ENCODE measurements at regions not wholly inside any gene's neighbourhood (a gene's known extent, or its start where the extent isn't known, plus 50 kb on each side); places are given as distances from the start of the nearest gene placed in this dataset.
"Not testable (repeated sequence)": the region's sequence is repeated elsewhere in the genome, so short reads cannot be mapped to it uniquely, and the experiment has no call there.

DNA sequence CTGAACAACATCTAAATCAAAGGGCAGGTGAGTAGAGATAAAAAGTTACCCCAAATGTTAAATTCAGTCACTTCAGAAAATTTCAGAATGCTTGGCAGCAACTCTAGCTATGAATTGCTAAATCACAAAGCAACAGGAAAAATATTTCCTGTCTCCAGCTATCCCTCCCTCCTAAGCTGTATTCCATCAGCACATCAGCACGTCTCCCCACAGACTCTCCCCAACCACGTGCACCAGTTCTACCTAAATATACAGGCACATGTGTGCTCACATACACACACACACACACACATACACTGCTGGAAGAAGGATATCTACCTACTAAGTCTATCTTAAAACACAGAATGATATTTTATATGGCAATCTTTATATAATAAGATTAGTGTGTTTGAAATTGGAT, 177.1 kb upstream of the ARHGEF26 start:
- no peak for DNase-seq

DNA sequence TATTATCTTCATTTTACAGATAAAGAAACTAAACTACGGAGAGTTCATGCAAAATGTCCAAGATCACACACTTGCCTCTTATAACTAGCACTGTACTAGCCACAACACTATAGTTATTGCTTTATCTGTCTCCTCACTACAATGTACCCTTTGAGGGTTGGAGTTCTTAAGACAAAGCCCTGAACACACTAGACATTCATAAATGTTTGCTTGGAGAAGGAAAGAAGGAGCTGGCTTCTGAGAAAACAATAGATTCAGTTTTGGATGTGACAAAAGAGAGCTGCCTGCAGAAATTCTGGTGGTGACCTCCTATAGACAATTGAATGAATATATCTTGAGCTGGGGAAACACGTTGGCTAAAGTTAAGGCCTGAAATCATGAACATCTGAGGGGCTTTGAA, 169.9 kb upstream of the ARHGEF26 start:
- DNase-seq: no peak

- no peak for DNase-seq
Measured at GRCh38 chr3:153952091-153952490, 169.1 kb upstream of the ARHGEF26 start.

- no peak for DNase-seq
Measured at GRCh38 chr3:153956613-153957012, 164.6 kb upstream of the ARHGEF26 start.

DNA sequence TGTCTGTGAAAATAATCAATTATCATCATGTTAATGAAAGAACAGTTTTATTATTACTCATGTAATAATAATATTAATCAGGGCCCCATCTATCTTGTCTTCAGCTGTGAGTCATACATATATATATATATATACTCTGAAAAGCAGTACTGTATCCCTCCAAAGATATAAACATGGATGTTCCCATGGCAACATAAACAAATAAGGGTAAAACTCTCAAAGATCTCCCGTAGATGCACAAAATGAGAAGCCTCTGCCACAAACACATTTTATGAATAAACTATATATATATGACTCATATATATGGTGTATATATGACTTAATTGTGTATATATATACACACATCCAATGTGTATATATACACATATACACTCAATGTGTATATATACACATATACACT, 163.8 kb upstream of the ARHGEF26 start:
- DNase-seq: no peak

DNA sequence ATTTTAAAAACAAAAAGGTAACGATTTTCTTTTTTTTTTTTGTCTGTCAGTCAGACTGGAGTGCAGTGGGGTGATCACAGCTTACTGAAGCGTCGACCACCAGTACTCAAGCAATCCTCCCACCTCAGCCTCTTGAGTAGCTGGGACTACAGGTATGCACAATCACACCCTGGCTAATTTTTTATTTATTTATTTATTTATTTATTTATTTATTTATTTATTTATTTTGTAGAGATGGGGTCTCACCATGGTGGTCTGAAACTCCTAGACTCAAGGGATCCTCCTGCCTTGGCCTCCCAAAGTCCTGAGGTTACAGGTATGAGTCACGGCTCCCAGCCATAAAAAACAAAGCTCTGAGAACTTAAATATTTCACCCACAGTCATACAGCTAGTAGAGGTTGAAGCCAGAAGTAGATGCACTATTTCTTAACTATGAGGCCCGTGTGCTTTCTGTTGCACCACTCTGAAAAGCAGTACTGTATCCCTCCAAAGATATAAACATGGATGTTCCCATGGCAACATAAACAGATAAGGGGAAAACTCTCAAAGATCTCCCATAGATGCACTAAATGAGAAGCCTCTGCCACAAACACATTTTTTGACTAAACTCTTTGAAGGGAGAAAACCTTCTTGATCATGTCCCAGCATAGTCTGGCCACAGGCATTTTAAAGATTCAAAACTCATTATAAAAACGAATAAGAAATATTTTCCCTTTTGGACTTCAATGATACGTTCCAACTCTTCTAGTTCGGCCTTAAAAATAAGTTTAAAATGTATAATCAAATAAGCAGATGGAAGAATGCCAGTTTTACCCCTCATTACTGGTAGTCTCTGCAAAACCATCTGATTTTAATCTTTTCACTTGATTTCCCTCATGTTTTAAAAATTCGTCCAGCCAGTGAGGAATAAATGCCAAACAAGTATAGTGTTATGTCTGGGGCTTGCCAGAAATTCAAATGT, 162.3 kb upstream of the ARHGEF26 start:
- DNase-seq: no peak

- DNase-seq: no peak
Measured at GRCh38 chr3:153960458-153961074, 160.6 kb upstream of the ARHGEF26 start.

DNA sequence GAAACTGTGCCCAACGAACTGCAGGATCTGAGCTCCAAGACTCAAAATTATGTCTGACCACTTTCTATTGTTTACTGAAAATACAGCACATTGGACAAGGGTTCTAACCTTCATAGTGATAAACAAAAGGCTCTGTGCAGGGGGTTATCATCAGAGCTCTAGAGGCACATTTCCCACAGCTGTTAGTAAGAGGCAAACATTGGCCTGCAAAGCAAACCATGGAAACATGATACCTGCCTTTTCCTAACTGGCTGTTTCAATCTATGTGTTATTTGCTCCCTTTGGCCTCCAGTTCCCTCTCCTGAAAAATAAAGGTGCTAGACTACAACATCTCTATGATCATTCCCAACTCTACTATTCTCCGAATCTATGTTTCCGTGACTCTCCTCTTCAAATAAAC, 159.7 kb upstream of the ARHGEF26 start:
- no peak for DNase-seq

- no peak for DNase-seq
Measured at GRCh38 chr3:153963012-153963411, 158.2 kb upstream of the ARHGEF26 start.

DNA sequence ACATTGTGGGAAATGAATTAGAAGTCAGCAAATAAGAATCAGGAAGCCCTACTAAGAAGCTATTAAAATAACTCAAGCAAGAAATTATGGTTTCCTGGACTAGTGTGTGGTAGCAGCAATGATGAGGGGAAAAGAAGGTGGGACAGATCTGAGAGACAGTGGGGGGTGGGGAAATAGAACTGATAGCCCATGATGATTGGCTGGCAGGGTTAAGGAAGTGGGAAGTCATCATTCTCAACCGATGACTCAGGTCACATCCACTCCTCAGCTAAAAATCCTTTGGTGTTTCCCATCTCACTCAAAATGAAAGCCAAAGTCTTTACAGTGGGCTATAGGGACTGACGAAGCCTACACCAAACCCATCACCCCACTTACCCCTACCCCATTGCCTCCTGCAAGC, 153.9 kb upstream of the ARHGEF26 start:
- no peak for DNase-seq

DNA sequence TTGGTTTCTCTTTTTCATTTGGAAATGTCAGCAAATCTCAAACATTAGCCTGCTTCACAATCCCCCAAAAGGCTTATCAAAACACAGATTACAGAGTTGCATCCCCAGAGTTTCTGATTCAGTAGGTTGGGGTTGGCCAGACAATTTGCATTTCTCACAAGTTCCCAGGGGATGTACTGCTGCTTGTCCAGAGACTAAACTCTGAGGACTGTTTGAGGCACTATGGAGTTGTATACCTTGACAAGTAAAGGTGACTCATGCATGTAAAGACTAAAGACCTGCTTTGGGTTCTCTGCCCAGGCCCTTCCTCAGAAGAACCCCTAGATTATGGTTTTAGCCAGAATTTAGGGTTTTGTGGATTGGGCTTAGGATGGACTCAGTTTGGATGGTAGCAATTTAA, 151.1 kb upstream of the ARHGEF26 start:
- no peak for DNase-seq

DNA sequence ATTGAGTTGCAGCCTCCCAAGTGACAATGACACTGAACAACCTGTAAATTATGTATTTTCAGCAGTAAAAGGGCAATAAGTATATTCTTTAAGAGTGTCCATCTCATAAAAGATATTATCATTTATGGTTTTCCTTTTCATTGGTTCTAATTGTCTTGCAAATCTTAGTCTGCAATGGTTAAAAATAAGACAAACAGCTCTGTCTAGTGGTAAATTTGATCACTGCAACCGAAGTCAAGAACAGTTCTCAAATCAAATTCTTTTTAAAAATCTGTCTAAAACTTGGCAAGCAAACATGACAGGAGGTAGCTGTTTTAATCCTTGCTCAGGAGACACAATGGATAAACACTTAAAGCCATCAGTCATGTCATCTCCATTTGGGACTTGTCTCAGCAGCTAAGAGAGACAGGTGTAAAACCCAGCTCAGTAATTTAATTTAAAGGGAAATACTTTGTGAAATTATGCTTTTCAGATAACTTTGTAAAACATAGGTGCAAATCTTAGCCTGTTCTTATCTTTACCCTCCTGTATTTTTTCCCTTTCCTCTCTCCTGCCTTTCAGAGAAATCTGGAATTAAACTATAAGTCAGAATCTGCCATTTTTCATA, 150.3 kb upstream of the ARHGEF26 start:
- DNase-seq: no peak

DNA sequence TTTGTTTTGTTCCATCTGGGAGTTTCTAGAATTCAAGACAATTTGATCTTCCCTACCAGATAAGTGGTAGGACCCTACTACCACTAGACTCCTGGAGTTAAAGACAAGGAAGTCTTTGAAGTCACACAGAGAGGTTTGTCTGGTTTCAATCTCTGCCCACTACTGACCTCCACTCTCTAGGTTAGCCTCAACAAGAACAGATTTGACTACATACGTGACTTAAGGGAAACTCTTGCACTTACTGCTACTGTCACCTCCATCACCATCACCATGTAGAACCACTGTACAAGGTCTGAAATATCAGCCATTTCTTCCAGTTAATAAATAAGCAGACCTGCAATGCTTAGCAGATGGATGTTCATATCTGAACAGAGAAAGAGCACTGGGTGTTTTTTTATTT, 148.3 kb upstream of the ARHGEF26 start:
- no peak for DNase-seq

DNA sequence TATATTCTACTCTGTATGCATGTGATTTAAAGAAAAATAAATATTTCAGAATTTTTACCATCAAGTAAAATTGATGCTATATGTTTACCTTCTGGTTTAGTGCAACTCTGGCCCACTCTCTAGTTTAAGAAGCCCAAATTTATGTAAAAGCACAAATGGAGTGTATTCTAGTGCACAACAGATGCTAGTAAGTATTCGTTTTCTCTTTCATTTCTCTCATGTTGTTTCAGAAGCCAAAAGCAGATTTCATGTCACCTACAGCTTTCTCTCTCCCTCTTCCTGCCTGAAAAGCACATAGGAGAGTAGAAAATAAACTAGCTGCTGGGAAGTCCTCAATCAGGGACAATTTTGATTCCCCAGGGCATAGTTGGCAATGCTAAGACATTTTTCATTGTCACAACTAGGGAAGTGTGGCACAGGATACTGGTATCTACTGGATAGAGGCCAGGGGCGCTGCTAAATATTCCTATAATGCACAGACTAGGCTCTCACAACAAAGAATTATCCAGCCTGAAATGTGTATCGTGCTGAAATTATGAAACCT, 147.4 kb upstream of the ARHGEF26 start:
- no peak for DNase-seq

GRCh38 chr3:153974614-153975013, 146.6 kb upstream of the ARHGEF26 start:
- no peak for DNase-seq

- DNase-seq: no peak
Measured at GRCh38 chr3:153976891-153977554, 144.2 kb upstream of the ARHGEF26 start.

- DNase-seq: no peak
Measured at GRCh38 chr3:153978006-153978405, 143.2 kb upstream of the ARHGEF26 start.

- no peak for DNase-seq
Measured at GRCh38 chr3:153979418-153980251, 141.6 kb upstream of the ARHGEF26 start.

DNA sequence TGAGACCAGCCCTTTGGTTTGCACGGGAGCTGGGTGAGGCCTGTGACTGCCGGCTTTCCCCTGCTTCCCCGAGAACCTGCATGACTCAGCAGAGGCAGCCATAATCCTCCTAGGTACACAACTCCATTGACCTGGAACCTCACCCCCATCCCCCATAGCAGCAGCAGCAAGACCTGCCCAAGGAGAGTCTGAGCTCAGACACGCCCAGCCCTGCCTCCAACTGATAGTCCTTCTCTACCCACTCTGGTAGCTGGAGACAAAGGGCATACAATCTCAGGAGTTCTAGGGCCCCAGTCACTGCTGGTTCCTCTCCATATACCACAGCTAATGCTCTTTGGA, 141.0 kb upstream of the ARHGEF26 start:
- DNase-seq: no peak

DNA sequence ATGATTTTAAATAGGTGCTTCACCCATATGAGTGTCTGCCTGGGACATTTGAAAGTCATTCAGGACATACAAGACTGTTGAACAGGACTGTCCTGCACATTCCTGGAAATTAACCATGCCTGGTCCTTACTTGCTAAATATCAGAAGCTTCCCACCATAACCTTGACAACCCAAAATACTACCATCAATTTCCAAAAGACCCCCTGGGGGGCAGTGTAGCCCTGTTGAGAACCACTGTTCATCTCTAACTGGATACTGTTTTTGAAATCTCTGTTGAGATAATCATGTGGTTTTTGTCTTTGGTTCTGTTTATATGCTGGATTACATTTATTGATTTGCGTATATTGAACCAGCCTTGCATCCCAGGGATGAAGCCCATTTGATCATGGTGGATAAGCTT, 123.8 kb upstream of the ARHGEF26 start:
- not testable (repeated sequence) for DNase-seq

DNA sequence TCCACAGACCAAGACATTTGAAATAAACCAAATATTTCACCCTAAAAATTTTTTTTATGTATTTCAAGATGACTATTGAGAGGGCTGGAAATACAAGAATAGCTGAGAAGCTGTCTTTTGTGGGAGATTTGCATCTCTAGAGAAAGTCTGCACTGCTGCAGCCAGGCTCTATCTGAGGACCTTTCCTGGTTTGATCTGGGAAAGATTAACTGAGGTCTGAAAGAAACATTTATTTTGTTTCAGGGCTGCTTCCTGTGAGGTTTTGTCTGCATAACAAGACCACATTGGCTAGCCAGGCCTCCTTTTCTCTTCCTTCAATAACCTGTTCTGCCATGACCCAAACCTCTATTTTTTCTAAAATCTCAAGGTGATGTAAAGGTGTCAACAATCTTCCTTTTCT, 117.5 kb upstream of the ARHGEF26 start:
- DNase-seq: no peak

- no peak for DNase-seq
Measured at GRCh38 chr3:154011036-154011435, 110.2 kb upstream of the ARHGEF26 start.

Measured in RPMI8226 (cell line).